Right cardiac atrium (tissue), 5 donors: ENCODE measurements at regions not wholly inside any gene's neighbourhood (a gene's known extent, or its start where the extent isn't known, plus 50 kb on each side); places are given as distances from the start of the nearest gene placed in this dataset.

Experiments used
- ATAC-seq, 2 donors: fragments of 200-7000 bp; cut with Tn5 transposase; one replicate each; pipeline versions ENCODE4 v1.8.0 to v1.9.1; 2020; ENCODE audit warnings: moderate library complexity in 2 of 2, mild to moderate bottlenecking in 1 of 2
- DNase-seq, 3 donors: peaks; one replicate each; pipeline ENCODE4 v3.0.0-alpha.2; 2020
- H3K27ac ChIP-seq: one replicate; pipeline ENCODE4 v1.5.1; 2013; ENCODE audit warnings: mild to moderate bottlenecking, low read length, control low read depth, moderate library complexity
- H3K27me3 ChIP-seq: one replicate; pipeline ENCODE4 v1.6.1; 2013; ENCODE audit not compliant: control insufficient read depth, insufficient read depth
- H3K4me1 ChIP-seq: one replicate; pipeline ENCODE4 v1.6.1; 2013; ENCODE audit warnings: low read length; ENCODE audit not compliant: control insufficient read depth, insufficient read depth
- H3K4me3 ChIP-seq: one replicate; pipeline ENCODE4 v1.5.1; 2013; ENCODE audit warnings: low read length, control low read depth
- H3K9me3 ChIP-seq: one replicate; pipeline ENCODE4 v1.6.1; 2013; ENCODE audit warnings: low read length; ENCODE audit not compliant: control insufficient read depth
- WGBS: extraction: QIAGEN DNeasy Blood & Tissue Kit; methylation state at CpG from one replicate; pipeline ENCODE4 v1.1.7; 2013; 5-methylcytosine and 5-hydroxymethylcytosine counted together
- intact Hi-C, 4 donors: fragments of 100-400 bp; cut with DNase I; formaldehyde crosslinking; loops; one replicate each; pipeline versions ENCODE4 v1.11.0 to v1.14.0; 2022 to 2023
- donor health status: healthy with polysubstance abuse.
- donor health status: DM: no; HTN: yes; CAD: no.
- donor health status: DM: no; HTN: no; CAD: no.
- donor health status: DM: no; HTN: yes; CAD: no; lungs with severe emphysema.
- donor health status: DM: yes; HTN: yes; CAD: no.

DNA sequence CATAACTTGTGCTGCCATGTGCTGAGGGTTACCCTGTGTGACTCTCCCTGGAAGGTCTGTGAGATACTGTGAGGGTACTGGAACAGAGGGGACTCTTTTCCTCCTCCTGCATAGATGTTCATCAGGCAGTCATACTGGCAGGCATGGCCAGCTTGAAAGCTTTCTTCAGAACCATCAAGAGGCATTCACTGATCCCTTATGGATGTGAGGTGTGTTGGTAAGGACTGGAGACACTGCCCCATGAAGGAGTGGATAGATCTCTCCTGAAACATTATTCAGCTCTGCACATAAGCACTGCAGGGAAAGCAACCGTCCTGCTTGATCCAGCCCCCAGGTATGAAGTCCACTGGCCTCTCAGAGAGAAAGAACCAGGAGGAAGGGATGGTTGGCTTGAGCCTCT is 176.6 kb upstream of the ARL4C start:
- no peaks in the 10 kb centered on the region for H3K9me3 ChIP-seq
- H3K4me3 ChIP-seq: no peak overlapping the region
- no peak for ATAC-seq
- DNase-seq: no peak
- H3K27me3 ChIP-seq: no peaks in the 10 kb centered on the region
- no peak overlapping the region for H3K27ac ChIP-seq
- no peaks in the 10 kb centered on the region for H3K4me1 ChIP-seq
- intact Hi-C loops: no loop called here
- 97% methylated on average over 1 of the region's 1 CpG for WGBS

- ATAC-seq (no peak), DNase-seq (no peak)
- WGBS: 74% methylated on average over 8 of the region's 8 CpGs
- Histone ChIP-seq H3K9me3 (no peaks in the 10 kb centered on the region), H3K27me3 (no peaks in the 10 kb centered on the region), H3K4me1 (no peaks in the 10 kb centered on the region), H3K4me3 (no peak overlapping the region), H3K27ac (no peak overlapping the region)
- intact Hi-C loops: no loop called here
Measured at GRCh38 chr2:234672498-234673150, 175.7 kb upstream of the ARL4C start.

DNA sequence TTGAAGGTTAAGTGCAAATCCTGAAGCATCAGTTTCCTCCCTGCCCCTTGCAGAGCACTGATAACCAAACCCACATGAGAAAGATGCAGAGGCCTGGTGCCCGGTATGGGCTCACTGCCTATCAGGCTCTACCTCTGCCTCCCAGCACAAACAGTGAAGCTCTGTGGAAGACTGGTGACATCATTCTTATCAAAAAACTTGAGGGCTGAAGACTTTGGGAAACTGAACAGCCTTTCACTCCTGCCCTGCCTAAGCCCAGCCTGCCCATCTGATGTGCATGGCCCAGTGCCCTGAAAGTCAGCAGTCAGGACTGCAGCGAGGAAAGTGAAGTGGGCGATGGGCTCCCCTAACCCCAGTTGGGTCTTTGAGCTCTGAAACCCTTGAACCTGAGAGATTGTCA is 174.8 kb upstream of the ARL4C start:
- Histone ChIP-seq H3K4me3 (no peak overlapping the region), H3K27me3 (no peaks in the 10 kb centered on the region), H3K9me3 (no peaks in the 10 kb centered on the region), H3K4me1 (no peaks in the 10 kb centered on the region), H3K27ac (no peak overlapping the region)
- DNase-seq (no peak), ATAC-seq (no peak)
- 91% methylated on average over 3 of the region's 3 CpGs for WGBS
- intact Hi-C loops: no loop called here

GRCh38 chr2:234671231-234671630 is 174.3 kb upstream of the ARL4C start:
- intact Hi-C loops: no loop called here
- no peaks in the 10 kb centered on the region for H3K4me1 ChIP-seq
- ATAC-seq: no peak
- no peaks in the 10 kb centered on the region for H3K9me3 ChIP-seq
- no peak for DNase-seq
- no peaks in the 10 kb centered on the region for H3K27me3 ChIP-seq
- H3K4me3 ChIP-seq: no peak overlapping the region
- WGBS: 97% methylated on average over 3 of the region's 3 CpGs
- no peak overlapping the region for H3K27ac ChIP-seq

- ATAC-seq (no peak), DNase-seq (no peak)
- H3K9me3 ChIP-seq: no peaks in the 10 kb centered on the region
- no peaks in the 10 kb centered on the region for H3K4me1 ChIP-seq
- H3K27ac ChIP-seq: no peak overlapping the region
- H3K4me3 ChIP-seq: no peak overlapping the region
- WGBS: 91% methylated on average over 7 of the region's 7 CpGs
- no peaks in the 10 kb centered on the region for H3K27me3 ChIP-seq
- intact Hi-C loops: no loop called here
Measured at GRCh38 chr2:234670806-234671205, 173.9 kb upstream of the ARL4C start.

DNA sequence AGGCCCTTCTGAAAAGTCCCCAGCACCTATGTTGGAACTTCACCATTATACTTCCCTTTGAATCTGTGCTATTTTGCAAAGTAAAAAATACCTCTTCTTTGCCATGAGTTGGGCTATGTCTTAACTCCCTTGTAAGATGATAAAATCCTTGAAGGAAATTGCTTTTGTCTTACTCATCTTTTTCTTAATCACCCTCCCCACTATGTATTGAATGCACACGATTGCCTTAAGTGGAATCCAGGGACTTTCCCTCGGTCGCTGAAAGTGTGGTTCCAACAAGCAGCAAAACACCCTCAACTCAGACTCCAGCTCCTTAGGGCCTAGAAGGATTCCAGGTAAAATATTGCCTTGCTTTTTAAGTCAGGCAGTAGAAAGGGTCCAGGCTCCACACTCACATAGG is 173.2 kb upstream of the ARL4C start:
- no peak overlapping the region for H3K4me3 ChIP-seq
- 79% methylated on average over 3 of the region's 3 CpGs for WGBS
- intact Hi-C loops: no loop called here
- no peak overlapping the region for H3K27ac ChIP-seq
- DNase-seq (no peak), ATAC-seq (no peak)
- H3K4me1 ChIP-seq: no peaks in the 10 kb centered on the region
- no peaks in the 10 kb centered on the region for H3K27me3 ChIP-seq
- H3K9me3 ChIP-seq: no peaks in the 10 kb centered on the region

GRCh38 chr2:234669621-234670020 is 172.7 kb upstream of the ARL4C start:
- 83% methylated on average over 2 of the region's 2 CpGs for WGBS
- intact Hi-C loops: no loop called here

GRCh38 chr2:234669001-234669400 is 172.1 kb upstream of the ARL4C start:
- Histone ChIP-seq H3K27me3 (no peaks in the 10 kb centered on the region), H3K9me3 (no peaks in the 10 kb centered on the region), H3K4me1 (no peaks in the 10 kb centered on the region), H3K27ac (no peak overlapping the region), H3K4me3 (no peak overlapping the region)
- DNase-seq: no peak
- intact Hi-C loops: no loop called here
- 65% methylated on average over 2 of the region's 2 CpGs for WGBS
- no peak for ATAC-seq

More at GRCh38 chr2:234669621-234670020, 172.7 kb upstream of the ARL4C start:
- no peak overlapping the region for H3K27ac ChIP-seq
- no peaks in the 10 kb centered on the region for H3K9me3 ChIP-seq
- no peak for DNase-seq
- H3K27me3 ChIP-seq: no peaks in the 10 kb centered on the region
- H3K4me1 ChIP-seq: no peaks in the 10 kb centered on the region
- no peak overlapping the region for H3K4me3 ChIP-seq
- ATAC-seq: no peak

- 96% methylated on average over 3 of the region's 3 CpGs for WGBS
- no peaks in the 10 kb centered on the region for H3K4me1 ChIP-seq
- ATAC-seq: no peak
Measured at GRCh38 chr2:234666911-234667310, 170.0 kb upstream of the ARL4C start.

GRCh38 chr2:234665304-234665703 is 168.4 kb upstream of the ARL4C start:
- Histone ChIP-seq H3K27me3 (no peaks in the 10 kb centered on the region), H3K9me3 (no peaks in the 10 kb centered on the region), H3K27ac (no peak overlapping the region), H3K4me1 (no peaks in the 10 kb centered on the region), H3K4me3 (no peak overlapping the region)
- intact Hi-C loops: no loop called here
- DNase-seq: no peak
- WGBS: 84% methylated on average over 1 of the region's 1 CpG
- no peak for ATAC-seq

More at GRCh38 chr2:234666911-234667310, 170.0 kb upstream of the ARL4C start:
- intact Hi-C loops: no loop called here
- H3K4me3 ChIP-seq: no peak overlapping the region
- H3K27ac ChIP-seq: no peak overlapping the region
- no peak for DNase-seq
- no peaks in the 10 kb centered on the region for H3K9me3 ChIP-seq
- H3K27me3 ChIP-seq: no peaks in the 10 kb centered on the region

DNA sequence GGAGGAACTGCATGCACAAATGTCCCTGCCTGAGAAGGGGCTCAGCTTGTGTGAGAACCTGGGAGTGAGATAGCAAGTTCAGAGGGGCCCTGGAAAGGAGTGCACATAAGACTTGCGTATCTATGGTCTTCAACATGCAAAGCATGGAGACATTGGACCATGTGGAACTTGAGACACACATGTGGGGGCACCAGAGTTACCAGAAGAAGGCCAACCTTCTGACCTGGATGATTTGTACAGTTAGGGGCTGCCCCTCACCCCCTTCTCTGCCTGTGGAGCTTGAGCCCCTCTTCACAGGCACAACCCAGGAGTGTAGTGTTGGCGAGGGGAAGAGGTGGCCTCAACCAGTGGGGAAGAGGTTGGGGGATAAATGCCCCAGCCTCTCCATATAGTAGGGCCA is 165.0 kb upstream of the ARL4C start:
- no peak overlapping the region for H3K27ac ChIP-seq
- intact Hi-C loops: no loop called here
- H3K4me1 ChIP-seq: no peaks in the 10 kb centered on the region
- no peak for ATAC-seq
- no peak for DNase-seq
- no peak overlapping the region for H3K4me3 ChIP-seq
- H3K27me3 ChIP-seq: no peaks in the 10 kb centered on the region
- WGBS: 72% methylated on average over 2 of the region's 2 CpGs
- no peaks in the 10 kb centered on the region for H3K9me3 ChIP-seq

GRCh38 chr2:234661175-234661574 is 164.3 kb upstream of the ARL4C start:
- no peak overlapping the region for H3K4me3 ChIP-seq
- ATAC-seq: no peak
- intact Hi-C loops: no loop called here
- no peak overlapping the region for H3K27ac ChIP-seq
- 57% methylated on average over 3 of the region's 3 CpGs for WGBS
- no peaks in the 10 kb centered on the region for H3K27me3 ChIP-seq
- DNase-seq: no peak
- H3K4me1 ChIP-seq: no peaks in the 10 kb centered on the region
- H3K9me3 ChIP-seq: no peaks in the 10 kb centered on the region
